WTC11 (cell line): ENCODE measurements at regions not wholly inside any gene's neighbourhood (a gene's known extent, or its start where the extent isn't known, plus 50 kb on each side); places are given as distances from the start of the nearest gene placed in this dataset.

Source experiments
- ATAC-seq: fragments of 200-7000 bp; cut with Tn5 transposase; 2 replicates; pipeline ENCODE4 v1.10.0; 2021; ENCODE audit warnings: mild to moderate bottlenecking, moderate library complexity
- CTCF ChIA-PET: fragments of 300-600 bp; sonication (Branson Sonifier 250); formaldehyde crosslinking; loops from one replicate; lab custom pipeline; 2021; ENCODE audit warnings: antibody characterized with exemption; lab: Charles Lee
- POLR2A ChIA-PET: fragments of 350-600 bp; sonication (Branson Sonifier 250); formaldehyde crosslinking; loops from one replicate; lab custom pipeline; 2021; ENCODE audit warnings: antibody characterized with exemption; lab: Charles Lee
- DNase-seq: peaks from one replicate; pipeline ENCODE4 v3.0.0; 2021; ENCODE audit warnings: low spot score
- H3K27ac Mint-ChIP-seq: 2 replicates; pipeline ENCODE4 v1.8.0; 2021; ENCODE audit warnings: mixed read lengths
- H3K27me3 Mint-ChIP-seq: 2 replicates; pipeline ENCODE4 v1.8.0; 2021; ENCODE audit warnings: low read depth, mild to moderate bottlenecking, moderate library complexity, mixed read lengths
- H3K36me3 Mint-ChIP-seq: 2 replicates; pipeline ENCODE4 v1.8.0; 2021; ENCODE audit warnings: mixed read lengths
- H3K4me1 Mint-ChIP-seq: 2 replicates; pipeline ENCODE4 v1.8.0; 2022; ENCODE audit warnings: mixed read lengths
- H3K4me3 Mint-ChIP-seq: 2 replicates; pipeline ENCODE4 v1.8.0; 2021; ENCODE audit warnings: mild to moderate bottlenecking, moderate library complexity, mixed read lengths
- H3K9me3 Mint-ChIP-seq: 2 replicates; pipeline ENCODE4 v1.8.0; 2021; ENCODE audit warnings: mixed read lengths
- ATF1 ChIP-seq: sonication (generic); formaldehyde crosslinking; IDR thresholded peaks from 2 replicates; pipeline ENCODE4 v1.8.1; 2023; ENCODE audit warnings: mild to moderate bottlenecking, moderate library complexity, missing genetic modification reagents
- CBFB ChIP-seq: sonication (generic); formaldehyde crosslinking; IDR thresholded peaks from 2 replicates; pipeline ENCODE4 v1.8.1; 2022; ENCODE audit warnings: mild to moderate bottlenecking, low read depth, missing genetic modification reagents
- EMX1 ChIP-seq: fragments of 250-450 bp; sonication (Bioruptor Pico); IDR thresholded peaks from 2 replicates; pipeline ENCODE4 v1.8.0; 2021; ENCODE audit warnings: mild to moderate bottlenecking
- HMGA2 ChIP-seq: fragments of 250-450 bp; sonication (Bioruptor Pico); IDR thresholded peaks from 2 replicates; pipeline ENCODE4 v1.4.0; 2021; ENCODE audit warnings: mild to moderate bottlenecking, moderate library complexity
- OVOL2 ChIP-seq: fragments of 250-450 bp; sonication (Bioruptor Pico); IDR thresholded peaks from 2 replicates; pipeline ENCODE4 v1.9.0; 2021; ENCODE audit warnings: mild to moderate bottlenecking, borderline replicate concordance
- SP1 ChIP-seq: sonication (generic); formaldehyde crosslinking; conservative IDR thresholded peaks from 2 replicates; pipeline ENCODE4 v1.8.1; 2022; ENCODE audit warnings: missing genetic modification reagents
- TEAD4 ChIP-seq: sonication (generic); formaldehyde crosslinking; IDR thresholded peaks from 2 replicates; pipeline ENCODE4 v1.8.0; 2022; ENCODE audit warnings: mild to moderate bottlenecking, missing genetic modification reagents
- ZNF219 ChIP-seq: sonication (generic); formaldehyde crosslinking; IDR thresholded peaks from 2 replicates; pipeline ENCODE4 v1.8.0; 2023; ENCODE audit warnings: missing genetic modification reagents, mild to moderate bottlenecking, borderline replicate concordance
- ZNF232 ChIP-seq: sonication (generic); formaldehyde crosslinking; IDR thresholded peaks from 2 replicates; pipeline ENCODE4 v1.8.0; 2022; ENCODE audit warnings: mild to moderate bottlenecking, missing genetic modification reagents
- ZNF671 ChIP-seq: fragments of 250-450 bp; sonication (Bioruptor Pico); IDR thresholded peaks from 2 replicates; pipeline ENCODE4 v1.8.0; 2021; ENCODE audit warnings: mild to moderate bottlenecking
- TF ChIP-seq, protein P1 (sequence below): fragments of 250-450 bp; sonication (Bioruptor Pico); conservative IDR thresholded peaks from 2 replicates; pipeline ENCODE4 v1.9.0; 2021; ENCODE audit warnings: mild to moderate bottlenecking
- TF ChIP-seq, protein P2 (sequence below): sonication (generic); formaldehyde crosslinking; IDR thresholded peaks from 2 replicates; pipeline ENCODE4 v1.8.1; 2023; ENCODE audit warnings: mild to moderate bottlenecking, missing genetic modification reagents, moderate library complexity
- TF ChIP-seq, protein P3 (sequence below): sonication (generic); formaldehyde crosslinking; conservative IDR thresholded peaks from 2 replicates; pipeline ENCODE4 v1.8.1; 2022; ENCODE audit warnings: mild to moderate bottlenecking, missing genetic modification reagents
- TF ChIP-seq, protein P4 (sequence below): sonication (generic); formaldehyde crosslinking; IDR thresholded peaks from 2 replicates; pipeline ENCODE4 v1.8.0; 2022; ENCODE audit warnings: mild to moderate bottlenecking, missing genetic modification reagents
- TF ChIP-seq, protein P5 (sequence below): sonication (generic); formaldehyde crosslinking; IDR thresholded peaks from 2 replicates; pipeline ENCODE4 v1.8.1; 2022; ENCODE audit warnings: mild to moderate bottlenecking, moderate library complexity, missing genetic modification reagents
- TF ChIP-seq, protein P6 (sequence below): sonication (generic); formaldehyde crosslinking; IDR thresholded peaks from 2 replicates; pipeline ENCODE4 v1.8.1; 2022; ENCODE audit warnings: missing genetic modification reagents, borderline replicate concordance
- TF ChIP-seq, protein P7 (sequence below): sonication (generic); formaldehyde crosslinking; IDR thresholded peaks from 2 replicates; pipeline ENCODE4 v1.8.1; 2022; ENCODE audit warnings: low read depth, mild to moderate bottlenecking, moderate library complexity, missing genetic modification reagents, borderline replicate concordance
- TF ChIP-seq, protein P8 (sequence below): sonication (generic); formaldehyde crosslinking; IDR thresholded peaks from 2 replicates; pipeline ENCODE4 v1.8.0; 2022; ENCODE audit warnings: mild to moderate bottlenecking, missing genetic modification reagents
- TF ChIP-seq, protein P9 (sequence below): fragments of 250-450 bp; sonication (Bioruptor Pico); IDR thresholded peaks from 2 replicates; pipeline ENCODE4 v1.8.0; 2021; ENCODE audit warnings: mild to moderate bottlenecking

DNA sequence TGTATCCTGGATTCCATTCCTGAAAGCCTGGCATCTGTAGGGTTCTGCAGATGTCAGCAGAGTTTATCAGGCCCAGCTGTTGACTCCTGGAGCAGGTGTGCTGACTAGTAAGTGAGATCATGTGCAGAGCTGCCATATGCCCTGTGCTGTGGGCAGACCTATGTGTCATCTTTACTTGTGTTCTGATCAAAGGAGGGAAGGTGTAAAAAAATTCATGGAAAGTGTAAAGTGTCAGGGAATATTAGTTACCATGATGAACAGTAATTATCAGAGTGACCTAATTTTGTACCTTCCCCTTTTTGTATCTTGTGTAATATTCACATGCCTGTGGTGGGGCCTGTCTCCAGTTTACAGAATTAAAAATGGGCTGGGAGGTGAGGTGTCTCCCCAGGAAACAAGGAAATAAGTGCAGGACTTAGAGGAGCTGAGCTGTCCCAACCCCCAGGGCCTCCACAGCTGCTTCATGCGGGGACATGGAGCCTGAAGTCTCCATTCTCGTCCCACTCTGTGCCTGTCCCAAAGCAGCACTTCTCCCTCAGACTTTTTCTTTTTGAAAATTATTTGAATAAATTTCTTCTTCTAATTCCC, 148.2 kb upstream of the GGTLC1 start (continued):
- TF ChIP-seq, protein P1, sequence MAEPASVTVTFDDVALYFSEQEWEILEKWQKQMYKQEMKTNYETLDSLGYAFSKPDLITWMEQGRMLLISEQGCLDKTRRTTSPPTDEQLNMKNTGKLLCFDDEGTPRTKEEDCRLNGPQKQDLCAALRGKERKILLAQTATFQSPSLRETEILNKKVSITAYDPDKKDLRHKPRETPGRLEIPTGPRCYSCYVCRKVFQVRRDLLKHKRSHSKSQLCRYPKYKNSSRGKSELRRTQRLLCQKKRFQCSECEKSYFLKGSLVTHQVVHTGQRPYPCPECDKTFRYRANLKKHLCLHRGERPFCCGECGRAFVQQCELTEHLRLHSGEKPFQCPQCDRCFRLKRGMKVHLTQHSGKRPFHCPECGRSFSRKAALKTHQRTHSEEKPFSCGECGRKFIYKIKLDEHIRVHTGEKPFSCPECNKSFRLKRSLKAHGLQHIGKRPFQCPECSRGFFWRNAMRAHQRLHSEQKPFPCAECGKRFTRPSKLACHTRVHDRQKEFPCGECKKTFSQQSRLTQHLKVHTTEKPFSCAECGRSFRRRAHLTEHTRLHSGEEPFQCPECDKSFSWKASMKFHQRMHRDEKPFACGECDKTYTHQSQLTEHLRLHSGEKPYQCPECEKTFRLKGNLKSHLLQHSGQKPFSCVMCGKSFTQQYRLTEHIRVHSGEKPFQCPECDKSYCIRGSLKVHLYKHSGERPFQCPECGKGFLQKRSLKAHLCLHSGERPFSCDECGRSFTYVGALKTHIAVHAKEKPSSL (CRISPR knock-in tag), result no peak
- TF ChIP-seq CBFB (CRISPR knock-in tag), result no peak
- TF ChIP-seq OVOL2, result no peak
- TF ChIP-seq ZNF232 (CRISPR knock-in tag), result no peak

DNA sequence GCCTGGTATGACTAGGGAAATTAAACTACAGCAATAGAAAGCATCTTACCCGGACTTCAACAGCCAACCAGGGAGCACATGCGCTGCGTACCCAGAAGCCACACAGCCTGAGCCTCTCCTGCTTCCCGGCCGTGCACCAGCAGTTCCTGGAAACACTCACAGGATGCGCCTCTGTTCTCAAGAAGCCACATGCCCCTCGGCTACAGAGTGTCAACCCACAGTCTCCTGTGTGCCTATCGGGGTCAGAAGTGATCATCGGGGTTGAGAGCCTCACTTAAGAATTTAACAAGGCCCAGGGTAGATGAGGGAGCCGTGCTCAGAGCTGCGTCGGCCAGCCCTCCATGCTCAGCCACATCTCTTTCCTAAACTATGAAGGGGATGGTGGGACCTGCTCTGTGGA, 147.2 kb upstream of the GGTLC1 start:
- no peaks in the 10 kb centered on the region for H3K27me3 Mint-ChIP-seq
- H3K27ac Mint-ChIP-seq, result no peak overlapping the region
- H3K36me3 Mint-ChIP-seq, result no peaks in the 10 kb centered on the region
- CTCF ChIA-PET, result interaction anchor here (0.9 kb wide), 1 partner anchor 14 kb away, joined by 4 read pairs; no protein-coding TSS in a partner anchor
- ATAC-seq, result no peak
- POLR2A ChIA-PET, result no interaction called here
- H3K4me1 Mint-ChIP-seq, result peaks cover 28% of the 10 kb centered on the region
- no peak for TF ChIP-seq CBFB (CRISPR knock-in tag)
- TF ChIP-seq, protein P2, sequence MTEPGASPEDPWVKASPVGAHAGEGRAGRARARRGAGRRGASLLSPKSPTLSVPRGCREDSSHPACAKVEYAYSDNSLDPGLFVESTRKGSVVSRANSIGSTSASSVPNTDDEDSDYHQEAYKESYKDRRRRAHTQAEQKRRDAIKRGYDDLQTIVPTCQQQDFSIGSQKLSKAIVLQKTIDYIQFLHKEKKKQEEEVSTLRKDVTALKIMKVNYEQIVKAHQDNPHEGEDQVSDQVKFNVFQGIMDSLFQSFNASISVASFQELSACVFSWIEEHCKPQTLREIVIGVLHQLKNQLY (CRISPR knock-in tag), result no peak
- no peak for TF ChIP-seq ZNF219 (CRISPR knock-in tag)
- TF ChIP-seq, all 79 proteins: peak for 0
- Mint-ChIP-seq H3K4me3 (no peak overlapping the region), H3K9me3 (peaks cover 23% of the 10 kb centered on the region)
- no peak for DNase-seq

DNA sequence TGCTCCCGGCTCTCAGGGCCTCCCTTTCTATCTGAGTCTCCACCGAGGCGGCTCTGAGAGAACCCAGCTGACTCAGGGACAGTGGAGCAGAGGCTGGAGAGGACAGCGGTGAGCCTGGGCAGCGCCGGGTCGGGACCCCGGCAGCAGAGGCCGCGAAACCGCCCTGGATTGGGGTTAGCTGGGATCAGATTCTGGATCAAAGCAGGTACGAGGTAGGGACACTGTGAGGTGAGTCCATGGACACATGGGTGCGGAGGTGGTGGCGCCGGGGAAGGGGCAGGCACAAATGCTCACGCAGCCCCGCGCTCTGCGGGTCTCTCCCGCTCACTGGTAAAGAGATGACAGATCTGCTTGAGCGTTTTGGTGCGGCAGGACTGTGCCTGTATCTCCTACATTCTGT, 146.4 kb upstream of the GGTLC1 start:
- H3K9me3 Mint-ChIP-seq, result peaks cover 23% of the 10 kb centered on the region
- no peak overlapping the region for H3K27ac Mint-ChIP-seq
- ATAC-seq (no peak), DNase-seq (no peak)
- no peaks in the 10 kb centered on the region for H3K27me3 Mint-ChIP-seq
- peaks cover 36% of the 10 kb centered on the region for H3K4me1 Mint-ChIP-seq
- POLR2A ChIA-PET, result no interaction called here
- TF ChIP-seq, protein P3, sequence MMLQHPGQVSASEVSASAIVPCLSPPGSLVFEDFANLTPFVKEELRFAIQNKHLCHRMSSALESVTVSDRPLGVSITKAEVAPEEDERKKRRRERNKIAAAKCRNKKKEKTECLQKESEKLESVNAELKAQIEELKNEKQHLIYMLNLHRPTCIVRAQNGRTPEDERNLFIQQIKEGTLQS (CRISPR knock-in tag), result no peak
- TF ChIP-seq HMGA2 (CRISPR knock-in tag), result no peak
- TF ChIP-seq, protein P4, sequence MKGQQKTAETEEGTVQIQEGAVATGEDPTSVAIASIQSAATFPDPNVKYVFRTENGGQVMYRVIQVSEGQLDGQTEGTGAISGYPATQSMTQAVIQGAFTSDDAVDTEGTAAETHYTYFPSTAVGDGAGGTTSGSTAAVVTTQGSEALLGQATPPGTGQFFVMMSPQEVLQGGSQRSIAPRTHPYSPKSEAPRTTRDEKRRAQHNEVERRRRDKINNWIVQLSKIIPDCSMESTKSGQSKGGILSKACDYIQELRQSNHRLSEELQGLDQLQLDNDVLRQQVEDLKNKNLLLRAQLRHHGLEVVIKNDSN (CRISPR knock-in tag), result no peak
- TF ChIP-seq, protein P5, sequence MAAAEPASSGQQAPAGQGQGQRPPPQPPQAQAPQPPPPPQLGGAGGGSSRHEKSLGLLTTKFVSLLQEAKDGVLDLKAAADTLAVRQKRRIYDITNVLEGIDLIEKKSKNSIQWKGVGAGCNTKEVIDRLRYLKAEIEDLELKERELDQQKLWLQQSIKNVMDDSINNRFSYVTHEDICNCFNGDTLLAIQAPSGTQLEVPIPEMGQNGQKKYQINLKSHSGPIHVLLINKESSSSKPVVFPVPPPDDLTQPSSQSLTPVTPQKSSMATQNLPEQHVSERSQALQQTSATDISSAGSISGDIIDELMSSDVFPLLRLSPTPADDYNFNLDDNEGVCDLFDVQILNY (CRISPR knock-in tag), result no peak
- TF ChIP-seq, protein P6, sequence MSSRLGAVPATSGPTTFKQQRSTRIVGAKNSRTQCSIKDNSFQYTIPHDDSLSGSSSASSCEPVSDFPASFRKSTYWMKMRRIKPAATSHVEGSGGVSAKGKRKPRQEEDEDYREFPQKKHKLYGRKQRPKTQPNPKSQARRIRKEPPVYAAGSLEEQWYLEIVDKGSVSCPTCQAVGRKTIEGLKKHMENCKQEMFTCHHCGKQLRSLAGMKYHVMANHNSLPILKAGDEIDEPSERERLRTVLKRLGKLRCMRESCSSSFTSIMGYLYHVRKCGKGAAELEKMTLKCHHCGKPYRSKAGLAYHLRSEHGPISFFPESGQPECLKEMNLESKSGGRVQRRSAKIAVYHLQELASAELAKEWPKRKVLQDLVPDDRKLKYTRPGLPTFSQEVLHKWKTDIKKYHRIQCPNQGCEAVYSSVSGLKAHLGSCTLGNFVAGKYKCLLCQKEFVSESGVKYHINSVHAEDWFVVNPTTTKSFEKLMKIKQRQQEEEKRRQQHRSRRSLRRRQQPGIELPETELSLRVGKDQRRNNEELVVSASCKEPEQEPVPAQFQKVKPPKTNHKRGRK (CRISPR knock-in tag), result no peak
- TF ChIP-seq, protein P7, sequence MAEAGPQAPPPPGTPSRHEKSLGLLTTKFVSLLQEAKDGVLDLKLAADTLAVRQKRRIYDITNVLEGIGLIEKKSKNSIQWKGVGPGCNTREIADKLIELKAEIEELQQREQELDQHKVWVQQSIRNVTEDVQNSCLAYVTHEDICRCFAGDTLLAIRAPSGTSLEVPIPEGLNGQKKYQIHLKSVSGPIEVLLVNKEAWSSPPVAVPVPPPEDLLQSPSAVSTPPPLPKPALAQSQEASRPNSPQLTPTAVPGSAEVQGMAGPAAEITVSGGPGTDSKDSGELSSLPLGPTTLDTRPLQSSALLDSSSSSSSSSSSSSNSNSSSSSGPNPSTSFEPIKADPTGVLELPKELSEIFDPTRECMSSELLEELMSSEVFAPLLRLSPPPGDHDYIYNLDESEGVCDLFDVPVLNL (CRISPR knock-in tag), result no peak
- TF ChIP-seq ATF1 (CRISPR knock-in tag), result no peak
- TF ChIP-seq EMX1 (CRISPR knock-in tag), result no peak
- no peak for TF ChIP-seq SP1 (CRISPR knock-in tag)
- TF ChIP-seq, protein P8, sequence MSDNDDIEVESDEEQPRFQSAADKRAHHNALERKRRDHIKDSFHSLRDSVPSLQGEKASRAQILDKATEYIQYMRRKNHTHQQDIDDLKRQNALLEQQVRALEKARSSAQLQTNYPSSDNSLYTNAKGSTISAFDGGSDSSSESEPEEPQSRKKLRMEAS (CRISPR knock-in tag), result no peak
- TF ChIP-seq TEAD4 (CRISPR knock-in tag), result no peak
- TF ChIP-seq ZNF671 (CRISPR knock-in tag), result no peak
- TF ChIP-seq, protein P9, sequence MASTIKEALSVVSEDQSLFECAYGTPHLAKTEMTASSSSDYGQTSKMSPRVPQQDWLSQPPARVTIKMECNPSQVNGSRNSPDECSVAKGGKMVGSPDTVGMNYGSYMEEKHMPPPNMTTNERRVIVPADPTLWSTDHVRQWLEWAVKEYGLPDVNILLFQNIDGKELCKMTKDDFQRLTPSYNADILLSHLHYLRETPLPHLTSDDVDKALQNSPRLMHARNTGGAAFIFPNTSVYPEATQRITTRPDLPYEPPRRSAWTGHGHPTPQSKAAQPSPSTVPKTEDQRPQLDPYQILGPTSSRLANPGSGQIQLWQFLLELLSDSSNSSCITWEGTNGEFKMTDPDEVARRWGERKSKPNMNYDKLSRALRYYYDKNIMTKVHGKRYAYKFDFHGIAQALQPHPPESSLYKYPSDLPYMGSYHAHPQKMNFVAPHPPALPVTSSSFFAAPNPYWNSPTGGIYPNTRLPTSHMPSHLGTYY (CRISPR knock-in tag), result no peak
- CTCF ChIA-PET, result interaction anchor here (0.9 to 1.0 kb wide), 2 partner anchors 15 kb away, joined by 3 to 4 read pairs; no protein-coding TSS in a partner anchor
- no peak overlapping the region for H3K4me3 Mint-ChIP-seq
- H3K36me3 Mint-ChIP-seq, result peaks cover 4% of the 10 kb centered on the region
